Right lobe of liver (tissue), 4 donors: ENCODE measurements at regions not wholly inside any gene's neighbourhood (a gene's known extent, or its start where the extent isn't known, plus 50 kb on each side); places are given as distances from the start of the nearest gene placed in this dataset.

Experiments used
- POLR2A ChIP-seq: fragments of 450-650 bp; IDR thresholded peaks from one replicate; pipeline ENCODE4 v1.6.1; 2017; ENCODE audit warnings: antibody characterized with exemption, mild to moderate bottlenecking
- TF ChIP-seq, protein P1 (sequence below), 4 donors: fragments of 200-600 bp in 3 of 4; fragments of 450-650 bp in 1 of 4; IDR thresholded peaks; one replicate each; pipeline versions ENCODE4 v1.5.1 to v1.8.0; 2016 to 2022; ENCODE audit warnings: antibody characterized with exemption in 4 of 4, mild to moderate bottlenecking in 2 of 4
- donor health status: DM: no; HTN: no; CAD: no.
- donor health status: DM: no; HTN: no; CAD: no.
- donor health status: DM: no; HTN: yes; CAD: no.

DNA sequence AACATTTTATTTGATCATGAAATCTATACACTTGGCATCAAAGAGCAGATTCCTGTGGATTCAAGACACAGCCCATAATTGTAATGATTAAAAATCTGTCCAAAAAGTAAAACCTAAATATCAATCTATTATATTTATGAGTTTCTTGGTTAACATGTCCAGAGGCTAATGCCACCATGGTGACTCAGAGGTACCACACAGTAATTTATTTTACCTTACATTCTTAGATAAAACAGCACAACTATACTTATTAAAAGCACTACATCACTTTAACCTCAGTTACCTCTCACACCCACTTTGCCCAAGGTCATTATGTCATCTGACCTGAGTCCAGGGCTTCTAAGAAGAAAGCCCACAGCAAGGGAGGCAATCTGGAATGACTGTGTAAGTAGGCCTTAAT is 519.2 kb downstream of the RASEF start:
- TF ChIP-seq, protein P1, sequence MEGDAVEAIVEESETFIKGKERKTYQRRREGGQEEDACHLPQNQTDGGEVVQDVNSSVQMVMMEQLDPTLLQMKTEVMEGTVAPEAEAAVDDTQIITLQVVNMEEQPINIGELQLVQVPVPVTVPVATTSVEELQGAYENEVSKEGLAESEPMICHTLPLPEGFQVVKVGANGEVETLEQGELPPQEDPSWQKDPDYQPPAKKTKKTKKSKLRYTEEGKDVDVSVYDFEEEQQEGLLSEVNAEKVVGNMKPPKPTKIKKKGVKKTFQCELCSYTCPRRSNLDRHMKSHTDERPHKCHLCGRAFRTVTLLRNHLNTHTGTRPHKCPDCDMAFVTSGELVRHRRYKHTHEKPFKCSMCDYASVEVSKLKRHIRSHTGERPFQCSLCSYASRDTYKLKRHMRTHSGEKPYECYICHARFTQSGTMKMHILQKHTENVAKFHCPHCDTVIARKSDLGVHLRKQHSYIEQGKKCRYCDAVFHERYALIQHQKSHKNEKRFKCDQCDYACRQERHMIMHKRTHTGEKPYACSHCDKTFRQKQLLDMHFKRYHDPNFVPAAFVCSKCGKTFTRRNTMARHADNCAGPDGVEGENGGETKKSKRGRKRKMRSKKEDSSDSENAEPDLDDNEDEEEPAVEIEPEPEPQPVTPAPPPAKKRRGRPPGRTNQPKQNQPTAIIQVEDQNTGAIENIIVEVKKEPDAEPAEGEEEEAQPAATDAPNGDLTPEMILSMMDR (IDR thresholded peaks at IDR 0.05), result no peak
- TF ChIP-seq POLR2A, result no peak
